ENCODE measurements at regions not wholly inside any gene's neighbourhood (a gene's known extent, or its start where the extent isn't known, plus 50 kb on each side); places are given as distances from the start of the nearest gene placed in this dataset.
A peak's percentile ranks its signal among the peaks of the same experiment; 100 is the strongest.

- Histone ChIP-seq H3K4me2 (ENCODE audit: low read length) (no peak overlapping the region), H3K9me2 (ENCODE audit: insufficient read depth, low read length) (no peaks in the 10 kb centered on the region), H3K79me2 (ENCODE audit: insufficient read depth, low read depth, low read length) (no peaks in the 10 kb centered on the region), H2AFZ (ENCODE audit: low read length) (no peak overlapping the region), H3K4me3 (ENCODE audit: low read depth, low read length, poor library complexity, severe bottlenecking) (no peak overlapping the region), H3K4me1 (ENCODE audit: insufficient read depth, low read length, poor library complexity, severe bottlenecking) (no peaks in the 10 kb centered on the region), H3K9me3 (ENCODE audit: low read length) (no peaks in the 10 kb centered on the region), H3K36me3 (ENCODE audit: insufficient read depth, low read length) (no peaks in the 10 kb centered on the region), H3K27ac (ENCODE audit: low read depth, low read length, poor library complexity, severe bottlenecking) (no peak overlapping the region), H4K20me1 (ENCODE audit: insufficient read depth, low read length) (no peaks in the 10 kb centered on the region)
- no TSS peak for BruUV-seq (replicated peaks)
- intact Hi-C loops (cut with micrococcal nuclease; ENCODE audit: unreplicated experiment): no loop called here
- TF ChIP-seq EZH2phosphoT487 (IDR thresholded peaks at IDR 0.05; ENCODE audit: borderline replicate concordance, low read depth, low read length) (no peak), CTCF (conservative IDR thresholded peaks at IDR 0.05; ENCODE audit: low read length) (no peak)
- DNase-seq (ENCODE audit: low spot score): no peak
- ChIA-PET CTCF (ENCODE audit: unreplicated experiment) (no interaction called here), POLR2A (no interaction called here)
Measured at GRCh38 chrX:136961594-136962135, 72.1 kb downstream of the GPR101 start.

- Histone ChIP-seq H4K20me1 (ENCODE audit: insufficient read depth, low read length) (no peaks in the 10 kb centered on the region), H3K4me3 (ENCODE audit: low read depth, low read length, poor library complexity, severe bottlenecking) (no peak overlapping the region), H3K36me3 (ENCODE audit: insufficient read depth, low read length) (no peaks in the 10 kb centered on the region), H3K27ac (ENCODE audit: low read depth, low read length, poor library complexity, severe bottlenecking) (no peak overlapping the region), H3K4me1 (ENCODE audit: insufficient read depth, low read length, poor library complexity, severe bottlenecking) (no peaks in the 10 kb centered on the region), H3K79me2 (ENCODE audit: insufficient read depth, low read depth, low read length) (no peaks in the 10 kb centered on the region), H3K4me2 (ENCODE audit: low read length) (no peak overlapping the region), H3K9me3 (ENCODE audit: low read length) (no peaks in the 10 kb centered on the region), H3K9me2 (ENCODE audit: insufficient read depth, low read length) (no peaks in the 10 kb centered on the region), H2AFZ (ENCODE audit: low read length) (no peak overlapping the region)
- DNase-seq (ENCODE audit: low spot score): peak; percentile 17
- peak; percentile 74 for TF ChIP-seq CTCF (conservative IDR thresholded peaks at IDR 0.05; ENCODE audit: low read length)
- TF ChIP-seq EZH2phosphoT487 (IDR thresholded peaks at IDR 0.05; ENCODE audit: borderline replicate concordance, low read depth, low read length): no peak
- POLR2A ChIA-PET: no interaction called here
- no TSS peak for BruUV-seq (replicated peaks)
- intact Hi-C loops (cut with micrococcal nuclease; ENCODE audit: unreplicated experiment): loop anchor here (1.0 kb wide), 1 partner anchor 97 kb away; no protein-coding TSS in a partner anchor
- CTCF ChIA-PET (ENCODE audit: unreplicated experiment): no interaction called here
Measured at GRCh38 chrX:136954930-136955329, 74.4 kb upstream of the RBMX start.

GRCh38 chrX:136953867-136954787 is 73.6 kb upstream of the RBMX start:
- no peak overlapping the region for H3K4me3 ChIP-seq (ENCODE audit: low read depth, low read length, poor library complexity, severe bottlenecking)
- no TSS peak for BruUV-seq (replicated peaks)

More at GRCh38 chrX:136953867-136954787, 73.6 kb upstream of the RBMX start:
- POLR2A ChIA-PET: interaction anchor here (0.7 kb wide), 1 partner anchor 219 kb away, joined by 3 read pairs; no protein-coding TSS in a partner anchor
- H4K20me1 ChIP-seq (ENCODE audit: insufficient read depth, low read length): no peaks in the 10 kb centered on the region
- TF ChIP-seq CTCF (conservative IDR thresholded peaks at IDR 0.05; ENCODE audit: low read length): peak; percentile 69
- TF ChIP-seq EZH2phosphoT487 (IDR thresholded peaks at IDR 0.05; ENCODE audit: borderline replicate concordance, low read depth, low read length): no peak
- CTCF ChIA-PET (ENCODE audit: unreplicated experiment): no interaction called here
- no peaks in the 10 kb centered on the region for H3K9me3 ChIP-seq (ENCODE audit: low read length)
- H3K4me2 ChIP-seq (ENCODE audit: low read length): no peak overlapping the region
- no peaks in the 10 kb centered on the region for H3K9me2 ChIP-seq (ENCODE audit: insufficient read depth, low read length)
- intact Hi-C loops (cut with micrococcal nuclease; ENCODE audit: unreplicated experiment): no loop called here
- no peaks in the 10 kb centered on the region for H3K79me2 ChIP-seq (ENCODE audit: insufficient read depth, low read depth, low read length)
- peak; percentile 68 for DNase-seq (ENCODE audit: low spot score)
- no peaks in the 10 kb centered on the region for H3K36me3 ChIP-seq (ENCODE audit: insufficient read depth, low read length)
- H3K4me1 ChIP-seq (ENCODE audit: insufficient read depth, low read length, poor library complexity, severe bottlenecking): no peaks in the 10 kb centered on the region
- H2AFZ ChIP-seq (ENCODE audit: low read length): no peak overlapping the region
- no peak overlapping the region for H3K27ac ChIP-seq (ENCODE audit: low read depth, low read length, poor library complexity, severe bottlenecking)
